ENCODE measurements at regions not wholly inside any gene's neighbourhood (a gene's known extent, or its start where the extent isn't known, plus 50 kb on each side); places are given as distances from the start of the nearest gene placed in this dataset.

DNA sequence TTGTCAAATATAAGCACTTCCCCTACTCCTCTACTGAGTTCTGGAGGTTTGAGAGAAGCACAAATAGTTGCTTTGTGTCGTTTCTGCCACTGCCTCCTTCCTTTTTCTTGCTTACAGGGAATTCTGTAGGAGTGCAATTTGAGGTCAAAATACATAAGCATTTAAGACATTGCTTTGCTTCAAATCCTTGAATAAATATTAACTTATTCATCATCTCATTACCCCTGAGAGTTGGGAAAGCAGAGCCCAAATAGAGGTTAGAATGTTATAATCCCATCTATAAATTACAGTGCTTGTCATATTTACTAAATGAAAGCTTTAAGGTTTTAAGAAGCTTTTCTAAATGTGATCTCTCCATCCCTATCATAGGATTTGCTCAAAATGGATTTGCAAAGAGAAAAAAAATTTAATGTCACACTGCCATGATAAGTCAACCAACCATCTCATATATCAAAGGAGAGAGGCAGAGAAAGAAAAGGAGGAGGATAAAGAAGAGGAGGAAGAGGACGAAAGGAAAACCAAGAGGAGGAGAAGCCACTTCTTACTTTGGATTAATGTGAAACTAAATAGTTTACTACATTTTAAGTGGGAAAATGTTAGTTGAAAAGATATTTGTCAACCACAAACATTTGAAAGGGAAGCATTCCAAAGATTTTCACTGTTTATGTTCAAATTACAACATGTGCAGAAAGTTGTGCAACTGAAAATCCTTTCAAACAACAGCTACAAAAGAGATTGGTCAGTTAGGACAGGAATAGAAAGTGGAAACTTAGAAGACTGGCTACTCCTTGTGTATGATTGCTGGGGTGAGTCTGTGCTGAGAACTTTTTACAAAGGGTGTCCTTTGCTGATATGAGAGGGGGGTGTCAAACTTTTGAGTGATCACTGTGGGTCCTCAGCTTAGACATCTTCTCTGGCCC lies 277.3 kb upstream of the FN1 start:
- Histone ChIP-seq H3K27ac (peak overlapping the region; percentile 57; the same call in 1 of the 2 replicates), H3K9ac (ENCODE audit: insufficient read length) (peak overlapping the region; percentile 39)
- no peak for DNase-seq (ENCODE audit: low read depth, low spot score)

DNA sequence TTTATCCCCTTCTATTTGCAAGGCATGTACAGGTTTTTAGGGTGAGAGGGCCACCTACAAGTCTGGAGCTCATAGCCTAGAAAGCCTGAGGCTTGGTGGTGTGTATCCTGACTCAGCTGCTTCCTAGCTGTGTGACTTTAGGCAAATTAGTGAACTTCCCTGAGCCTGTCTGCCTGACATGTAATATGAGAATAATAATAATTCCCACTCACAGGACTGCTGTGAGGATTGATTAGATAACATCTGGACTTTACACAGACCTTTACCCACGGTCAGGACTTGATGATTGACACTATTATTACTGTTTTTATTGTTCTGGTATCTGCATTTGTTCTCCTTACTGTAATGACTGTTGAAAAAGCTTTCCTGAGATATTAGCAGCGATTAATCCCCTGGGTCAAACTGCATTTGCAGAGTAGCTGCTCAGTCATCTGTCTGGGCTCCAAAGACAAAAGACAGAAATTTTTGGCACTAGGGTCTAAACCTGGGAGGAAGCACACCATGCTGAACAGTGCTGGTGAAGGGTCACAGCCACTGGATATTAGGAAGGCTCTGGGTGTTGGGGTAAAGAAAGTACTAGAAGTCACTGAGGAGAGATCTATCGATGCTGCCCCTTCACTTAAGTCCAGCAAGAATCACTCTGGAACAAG lies 276.5 kb upstream of the FN1 start:
- TF ChIP-seq EZH2 (IDR thresholded peaks at IDR 0.05), result no peak
- no peak for TF ChIP-seq POLR2AphosphoS5 (IDR thresholded peaks at IDR 0.05; ENCODE audit: borderline replicate concordance, low read depth, low read length)
- no peak for DNase-seq (ENCODE audit: low read depth, low spot score)
- Histone ChIP-seq H3K27ac (peak overlapping the region; percentile 57), H3K4me3 (peak overlapping the region; percentile 2; the same call in 1 of the 2 replicates), H3K9me3 (ENCODE audit: low read depth, low read length) (no peaks in the 10 kb centered on the region), H3K36me3 (ENCODE audit: insufficient read depth, low read length) (no peaks in the 10 kb centered on the region), H3K9ac (ENCODE audit: insufficient read length) (peak overlapping the region; percentile 39)

More for the DNA sequence above, 277.3 kb upstream of the FN1 start:
- H3K9me3 ChIP-seq (ENCODE audit: low read depth, low read length), result no peaks in the 10 kb centered on the region
- no peaks in the 10 kb centered on the region for H3K36me3 ChIP-seq (ENCODE audit: insufficient read depth, low read length)
- peak overlapping the region; percentile 2; the same call in 1 of the 2 replicates for H3K4me3 ChIP-seq
- no peak for TF ChIP-seq EZH2 (IDR thresholded peaks at IDR 0.05)
- no peak for TF ChIP-seq FOXP2 (optimal IDR thresholded peaks at IDR 0.05; ENCODE audit: control extremely low read depth, extremely low read length, insufficient read depth)
- TF ChIP-seq POLR2AphosphoS5 (IDR thresholded peaks at IDR 0.05; ENCODE audit: borderline replicate concordance, low read depth, low read length), result no peak

DNA sequence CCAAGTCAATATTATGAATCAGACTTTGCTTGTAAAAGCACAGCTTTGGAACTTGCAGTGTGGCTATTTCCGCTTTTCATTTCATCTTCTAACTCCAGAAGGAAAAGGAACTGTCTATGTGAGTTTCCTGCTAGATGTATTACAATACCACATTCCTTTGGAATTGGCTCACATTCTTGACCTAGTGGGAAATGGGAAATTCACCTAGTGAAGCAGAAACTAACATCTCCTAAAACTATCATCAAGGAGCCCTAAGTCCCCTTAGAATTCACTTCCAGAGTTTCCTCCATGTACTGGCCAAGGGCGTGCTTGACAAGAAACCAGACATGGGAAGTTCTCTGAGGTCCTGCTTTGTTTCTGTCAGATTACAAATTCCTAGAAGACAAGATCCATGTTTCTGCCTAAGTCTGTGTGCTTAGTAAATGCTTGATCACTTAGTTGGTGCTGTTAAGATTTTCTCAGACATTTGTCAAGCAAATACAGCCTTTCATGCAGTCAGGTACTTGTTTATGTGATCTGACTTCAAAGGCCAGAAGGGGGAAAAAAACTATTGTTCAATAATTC lies 275.7 kb upstream of the FN1 start:
- no peak overlapping the region for H3K9ac ChIP-seq (ENCODE audit: insufficient read length)
- H3K36me3 ChIP-seq (ENCODE audit: insufficient read depth, low read length), result no peaks in the 10 kb centered on the region
- no peak overlapping the region for H3K4me3 ChIP-seq
- TF ChIP-seq EZH2 (IDR thresholded peaks at IDR 0.05) (no peak), POLR2AphosphoS5 (IDR thresholded peaks at IDR 0.05; ENCODE audit: borderline replicate concordance, low read depth, low read length) (no peak), FOXP2 (optimal IDR thresholded peaks at IDR 0.05; ENCODE audit: control extremely low read depth, extremely low read length, insufficient read depth) (no peak)
- DNase-seq (ENCODE audit: low read depth, low spot score), result no peak
- H3K9me3 ChIP-seq (ENCODE audit: low read depth, low read length), result no peaks in the 10 kb centered on the region
- no peak overlapping the region; the same call in 1 of the 2 replicates for H3K27ac ChIP-seq

DNA sequence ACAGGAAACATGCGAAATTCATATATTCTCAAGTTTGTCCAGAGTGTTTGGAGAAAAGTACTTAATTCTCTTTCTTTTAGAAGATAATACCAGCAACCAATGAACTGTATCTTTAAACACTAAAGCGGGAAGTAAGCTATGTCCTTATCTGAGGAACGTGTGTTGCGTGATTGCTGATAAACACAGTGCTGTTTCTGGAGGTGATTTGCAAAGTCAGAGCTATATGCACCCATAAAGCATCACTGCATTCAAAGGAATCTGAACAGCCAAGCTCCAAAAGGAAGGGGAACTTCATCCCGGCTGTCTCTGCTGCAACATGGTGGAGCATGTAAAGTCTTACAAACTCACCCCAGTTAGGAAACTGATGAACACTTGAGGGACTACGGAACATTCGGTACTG lies 271.7 kb upstream of the FN1 start:
- no peak for TF ChIP-seq EZH2 (IDR thresholded peaks at IDR 0.05)
- no peak for TF ChIP-seq FOXP2 (optimal IDR thresholded peaks at IDR 0.05; ENCODE audit: control extremely low read depth, extremely low read length, insufficient read depth)
- TF ChIP-seq POLR2AphosphoS5 (IDR thresholded peaks at IDR 0.05; ENCODE audit: borderline replicate concordance, low read depth, low read length), result no peak
- H3K9ac ChIP-seq (ENCODE audit: insufficient read length), result no peak overlapping the region
- no peak overlapping the region for H3K27ac ChIP-seq
- H3K36me3 ChIP-seq (ENCODE audit: insufficient read depth, low read length), result no peaks in the 10 kb centered on the region
- no peak overlapping the region for H3K4me3 ChIP-seq
- no peaks in the 10 kb centered on the region for H3K9me3 ChIP-seq (ENCODE audit: low read depth, low read length)
- DNase-seq (ENCODE audit: low read depth, low spot score), result no peak

DNA sequence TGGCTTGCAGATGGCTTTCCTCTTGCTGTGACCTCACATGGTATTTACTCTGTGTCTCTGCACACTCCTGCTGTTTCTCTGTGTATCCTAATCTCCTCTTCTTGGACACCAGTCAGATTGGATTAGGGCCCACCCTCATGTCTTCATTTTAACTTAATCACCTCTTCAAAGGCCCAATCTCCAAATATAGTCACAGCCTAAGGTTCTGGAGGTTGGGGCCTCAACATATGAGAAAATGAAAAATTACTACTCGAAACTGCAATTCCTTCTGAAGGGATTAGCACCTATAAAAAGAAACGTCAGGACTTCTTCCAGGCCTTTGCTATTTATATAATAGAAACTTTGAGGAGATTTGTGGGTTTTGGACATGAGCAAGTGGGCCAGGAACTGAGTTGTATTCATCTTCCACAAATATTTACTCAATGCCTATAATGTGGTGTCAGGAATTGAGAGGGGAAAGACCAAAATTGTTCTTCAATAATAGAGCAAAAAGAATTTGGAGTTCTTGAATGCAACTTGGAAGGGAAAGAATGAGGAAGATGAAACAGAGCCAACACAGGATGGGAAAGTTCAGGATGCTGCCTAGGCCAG lies 270.0 kb upstream of the FN1 start:
- Histone ChIP-seq H3K4me3 (no peak overlapping the region), H3K36me3 (ENCODE audit: insufficient read depth, low read length) (no peaks in the 10 kb centered on the region), H3K9me3 (ENCODE audit: low read depth, low read length) (no peaks in the 10 kb centered on the region), H3K27ac (no peak overlapping the region), H3K9ac (ENCODE audit: insufficient read length) (no peak overlapping the region)
- no peak for DNase-seq (ENCODE audit: low read depth, low spot score)
- no peak for TF ChIP-seq FOXP2 (optimal IDR thresholded peaks at IDR 0.05; ENCODE audit: control extremely low read depth, extremely low read length, insufficient read depth)
- no peak for TF ChIP-seq POLR2AphosphoS5 (IDR thresholded peaks at IDR 0.05; ENCODE audit: borderline replicate concordance, low read depth, low read length)
- no peak for TF ChIP-seq EZH2 (IDR thresholded peaks at IDR 0.05)

DNA sequence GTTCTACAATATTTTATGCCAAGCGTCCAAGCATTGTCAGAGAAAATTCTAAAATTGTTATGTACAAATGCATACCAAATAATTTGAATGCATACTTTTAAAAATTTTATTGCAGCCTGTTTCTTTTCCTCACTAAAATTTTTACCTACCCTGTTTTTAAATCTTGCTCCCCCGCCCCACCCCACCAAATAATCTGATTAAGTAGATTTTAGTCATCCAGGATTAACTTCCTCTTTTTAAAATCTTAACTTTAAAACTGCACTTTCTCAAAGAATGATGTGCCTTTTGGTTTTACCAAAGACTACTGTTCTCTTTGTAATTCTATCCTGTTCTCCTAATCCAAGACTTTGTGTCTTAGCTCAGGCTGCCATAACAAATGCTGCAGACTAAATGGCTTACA lies 269.4 kb upstream of the FN1 start:
- Histone ChIP-seq H3K4me3 (no peak overlapping the region), H3K36me3 (ENCODE audit: insufficient read depth, low read length) (no peaks in the 10 kb centered on the region), H3K9me3 (ENCODE audit: low read depth, low read length) (no peaks in the 10 kb centered on the region), H3K27ac (no peak overlapping the region), H3K9ac (ENCODE audit: insufficient read length) (no peak overlapping the region)
- TF ChIP-seq FOXP2 (optimal IDR thresholded peaks at IDR 0.05; ENCODE audit: control extremely low read depth, extremely low read length, insufficient read depth) (no peak), POLR2AphosphoS5 (IDR thresholded peaks at IDR 0.05; ENCODE audit: borderline replicate concordance, low read depth, low read length) (no peak), EZH2 (IDR thresholded peaks at IDR 0.05) (no peak)
- no peak for DNase-seq (ENCODE audit: low read depth, low spot score)

DNA sequence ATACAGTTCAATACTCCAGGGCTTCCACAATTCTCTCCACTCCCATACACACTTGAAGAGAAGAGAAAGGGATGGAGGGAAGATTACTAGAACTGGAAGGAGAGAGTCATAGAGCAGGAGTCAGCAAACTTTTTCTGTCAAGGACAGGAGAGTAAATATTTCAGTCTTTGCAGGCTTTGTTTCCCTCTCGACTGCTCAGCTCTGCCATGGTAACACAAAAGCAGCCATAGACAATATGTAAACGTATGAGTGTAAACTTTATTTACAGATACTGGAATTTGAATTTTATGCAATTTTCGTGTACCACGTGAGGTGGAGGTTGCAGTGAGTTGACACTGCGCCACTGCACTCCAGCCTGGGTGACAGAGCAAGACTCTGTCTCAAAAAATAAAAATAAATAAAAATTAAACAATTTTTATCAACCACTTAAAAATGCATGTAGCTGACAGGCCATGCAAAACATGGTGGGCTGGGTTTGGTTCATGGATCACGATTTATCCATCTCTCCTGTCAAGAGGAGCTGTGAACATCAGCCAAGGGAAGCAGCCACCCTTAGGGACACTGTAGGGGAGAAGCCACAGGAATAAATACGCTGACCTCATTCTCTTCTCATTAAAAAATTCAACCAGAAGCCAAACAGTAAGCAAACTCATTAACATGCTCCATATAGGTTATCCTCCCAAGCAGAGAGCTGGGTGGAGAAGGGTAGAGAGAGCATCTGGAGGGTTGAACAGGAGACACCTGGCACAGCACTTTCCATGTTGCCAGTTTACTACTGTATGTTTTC lies 266.4 kb upstream of the FN1 start:
- no peak for DNase-seq (ENCODE audit: low read depth, low spot score)
- Histone ChIP-seq H3K9ac (ENCODE audit: insufficient read length) (no peak overlapping the region), H3K36me3 (ENCODE audit: insufficient read depth, low read length) (no peaks in the 10 kb centered on the region), H3K4me3 (no peak overlapping the region), H3K27ac (no peak overlapping the region), H3K9me3 (ENCODE audit: low read depth, low read length) (no peaks in the 10 kb centered on the region)
- TF ChIP-seq EZH2 (IDR thresholded peaks at IDR 0.05) (no peak), FOXP2 (optimal IDR thresholded peaks at IDR 0.05; ENCODE audit: control extremely low read depth, extremely low read length, insufficient read depth) (no peak), POLR2AphosphoS5 (IDR thresholded peaks at IDR 0.05; ENCODE audit: borderline replicate concordance, low read depth, low read length) (no peak)
